ENCODE measurements at regions not wholly inside any gene's neighbourhood (a gene's known extent, or its start where the extent isn't known, plus 50 kb on each side); places are given as distances from the start of the nearest gene placed in this dataset.
"Not testable (repeated sequence)": the region's sequence is repeated elsewhere in the genome, so short reads cannot be mapped to it uniquely, and the experiment has no call there.

DNA sequence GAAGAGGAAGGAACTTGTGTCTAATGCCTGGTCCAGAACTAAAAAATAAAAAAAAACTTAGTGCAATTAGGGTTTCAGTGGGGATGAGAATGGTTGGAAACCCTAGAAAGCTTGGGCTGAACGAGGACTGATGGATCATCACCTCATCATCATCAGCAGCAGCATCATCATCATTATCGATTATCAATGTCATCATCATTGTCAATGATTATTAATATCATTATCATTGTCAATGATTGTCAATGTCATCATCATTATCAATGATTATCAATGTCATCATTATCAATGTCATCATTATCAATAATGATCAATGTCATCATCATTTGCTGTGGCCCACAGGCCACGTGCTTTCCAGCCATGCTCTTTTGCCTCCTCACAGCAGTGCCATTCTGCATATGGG lies 952.0 kb upstream of the ZNF722 start:
- TF ChIP-seq, protein P1, sequence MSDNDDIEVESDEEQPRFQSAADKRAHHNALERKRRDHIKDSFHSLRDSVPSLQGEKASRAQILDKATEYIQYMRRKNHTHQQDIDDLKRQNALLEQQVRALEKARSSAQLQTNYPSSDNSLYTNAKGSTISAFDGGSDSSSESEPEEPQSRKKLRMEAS (IDR thresholded peaks at IDR 0.05; ENCODE audit: low read depth, low read length), result no peak
- no peak for TF ChIP-seq POLR2A (IDR thresholded peaks at IDR 0.05; ENCODE audit: extremely low read depth, insufficient read length)
- TF ChIP-seq, protein P2, sequence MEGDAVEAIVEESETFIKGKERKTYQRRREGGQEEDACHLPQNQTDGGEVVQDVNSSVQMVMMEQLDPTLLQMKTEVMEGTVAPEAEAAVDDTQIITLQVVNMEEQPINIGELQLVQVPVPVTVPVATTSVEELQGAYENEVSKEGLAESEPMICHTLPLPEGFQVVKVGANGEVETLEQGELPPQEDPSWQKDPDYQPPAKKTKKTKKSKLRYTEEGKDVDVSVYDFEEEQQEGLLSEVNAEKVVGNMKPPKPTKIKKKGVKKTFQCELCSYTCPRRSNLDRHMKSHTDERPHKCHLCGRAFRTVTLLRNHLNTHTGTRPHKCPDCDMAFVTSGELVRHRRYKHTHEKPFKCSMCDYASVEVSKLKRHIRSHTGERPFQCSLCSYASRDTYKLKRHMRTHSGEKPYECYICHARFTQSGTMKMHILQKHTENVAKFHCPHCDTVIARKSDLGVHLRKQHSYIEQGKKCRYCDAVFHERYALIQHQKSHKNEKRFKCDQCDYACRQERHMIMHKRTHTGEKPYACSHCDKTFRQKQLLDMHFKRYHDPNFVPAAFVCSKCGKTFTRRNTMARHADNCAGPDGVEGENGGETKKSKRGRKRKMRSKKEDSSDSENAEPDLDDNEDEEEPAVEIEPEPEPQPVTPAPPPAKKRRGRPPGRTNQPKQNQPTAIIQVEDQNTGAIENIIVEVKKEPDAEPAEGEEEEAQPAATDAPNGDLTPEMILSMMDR (IDR thresholded peaks at IDR 0.05; ENCODE audit: low read depth, low read length), result no peak
- no peak for TF ChIP-seq MYC (IDR thresholded peaks at IDR 0.05; ENCODE audit: low read depth, low read length)

DNA sequence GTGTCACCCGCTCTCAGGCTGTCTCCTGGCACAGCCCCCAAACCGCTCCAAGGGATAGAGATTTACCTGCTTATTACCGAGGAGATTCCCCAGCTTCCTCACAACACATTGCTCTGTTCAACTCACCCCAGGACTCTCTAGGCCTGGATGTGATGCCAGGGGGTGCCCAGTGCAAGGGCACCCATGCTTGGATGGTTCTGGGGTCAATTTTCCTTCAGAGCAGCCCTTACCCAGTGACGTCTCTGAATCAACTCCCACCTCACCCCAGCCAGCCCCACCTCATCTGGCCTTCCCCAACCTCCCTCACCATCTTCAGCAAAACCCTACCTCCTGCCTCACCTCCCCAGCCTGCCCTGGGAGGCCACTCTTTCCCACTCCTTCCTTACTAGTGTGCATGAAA lies 951.6 kb upstream of the ZNF722 start:
- H3K4me3 ChIP-seq (ENCODE audit: low read depth, low read length), result no peak overlapping the region
- no peak for TF ChIP-seq POLR2A (IDR thresholded peaks at IDR 0.05; ENCODE audit: extremely low read depth, insufficient read length)
- TF ChIP-seq MYC (IDR thresholded peaks at IDR 0.05; ENCODE audit: low read depth, low read length), result no peak
- TF ChIP-seq, protein P2 (IDR thresholded peaks at IDR 0.05; ENCODE audit: low read depth, low read length), result no peak
- TF ChIP-seq, protein P1 (IDR thresholded peaks at IDR 0.05; ENCODE audit: low read depth, low read length), result no peak
- no peak for DNase-seq (ENCODE audit: low read depth)

More for the DNA sequence above, 952.0 kb upstream of the ZNF722 start:
- DNase-seq (ENCODE audit: low read depth), result no peak
- H3K4me3 ChIP-seq (ENCODE audit: low read depth, low read length), result no peak overlapping the region

DNA sequence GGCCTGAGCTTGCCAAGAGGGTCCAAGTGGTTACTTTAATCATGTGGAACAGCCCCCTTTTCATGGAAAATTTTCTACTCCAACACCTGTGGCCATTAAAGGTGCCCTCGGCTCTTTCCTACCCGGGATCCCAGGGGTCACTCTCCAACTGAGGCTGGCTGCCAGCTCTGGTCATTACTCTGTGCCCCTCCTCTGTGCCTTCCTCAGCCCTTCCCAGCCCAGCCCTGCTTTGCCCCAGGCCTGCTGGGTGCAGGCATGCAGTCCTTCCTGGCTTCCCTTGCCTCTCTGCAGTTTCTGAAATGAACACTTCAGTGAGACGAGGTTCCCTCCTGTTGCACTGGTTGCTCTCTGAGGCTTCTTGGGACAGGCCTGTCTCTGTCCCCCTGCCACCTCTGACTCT lies 951.1 kb upstream of the ZNF722 start:
- TF ChIP-seq, protein P1 (IDR thresholded peaks at IDR 0.05; ENCODE audit: low read depth, low read length), result no peak
- TF ChIP-seq, protein P2 (IDR thresholded peaks at IDR 0.05; ENCODE audit: low read depth, low read length), result no peak
- TF ChIP-seq MYC (IDR thresholded peaks at IDR 0.05; ENCODE audit: low read depth, low read length), result no peak
- TF ChIP-seq POLR2A (IDR thresholded peaks at IDR 0.05; ENCODE audit: extremely low read depth, insufficient read length), result no peak
- no peak for DNase-seq (ENCODE audit: low read depth)

DNA sequence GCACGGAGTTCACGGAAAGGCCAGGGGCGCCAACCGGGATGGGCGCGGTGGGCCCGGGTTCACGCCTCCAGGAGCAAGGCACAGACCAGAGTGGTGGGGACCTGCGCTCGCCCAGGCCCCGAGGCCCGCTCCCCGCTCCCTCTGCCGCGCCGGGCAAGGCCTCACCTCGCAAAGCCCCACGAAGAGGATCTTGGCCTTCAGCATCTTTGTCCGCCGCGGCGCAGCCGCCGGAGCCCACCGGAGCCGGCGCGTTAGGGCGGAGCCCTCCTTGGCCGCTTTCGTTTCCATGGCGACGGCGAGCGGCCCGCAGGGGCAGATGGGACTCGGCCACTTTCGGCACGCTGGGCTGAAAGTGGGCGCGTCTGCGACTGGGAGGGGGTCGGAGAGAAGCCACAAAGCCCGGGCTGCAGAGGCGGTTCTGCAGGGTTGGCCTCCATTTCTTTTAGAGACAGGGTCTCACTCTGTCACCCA lies 944.4 kb upstream of the ZNF722 start:
- H3K4me3 ChIP-seq (ENCODE audit: low read depth, low read length), result no peak overlapping the region
- DNase-seq (ENCODE audit: low read depth), result no peak
- TF ChIP-seq, protein P2 (IDR thresholded peaks at IDR 0.05; ENCODE audit: low read depth, low read length), result no peak
- TF ChIP-seq MYC (IDR thresholded peaks at IDR 0.05; ENCODE audit: low read depth, low read length) (no peak), POLR2A (IDR thresholded peaks at IDR 0.05; ENCODE audit: extremely low read depth, insufficient read length) (no peak)
- TF ChIP-seq, protein P1 (IDR thresholded peaks at IDR 0.05; ENCODE audit: low read depth, low read length), result no peak

More for the DNA sequence above, 951.1 kb upstream of the ZNF722 start:
- H3K4me3 ChIP-seq (ENCODE audit: low read depth, low read length), result no peak overlapping the region

DNA sequence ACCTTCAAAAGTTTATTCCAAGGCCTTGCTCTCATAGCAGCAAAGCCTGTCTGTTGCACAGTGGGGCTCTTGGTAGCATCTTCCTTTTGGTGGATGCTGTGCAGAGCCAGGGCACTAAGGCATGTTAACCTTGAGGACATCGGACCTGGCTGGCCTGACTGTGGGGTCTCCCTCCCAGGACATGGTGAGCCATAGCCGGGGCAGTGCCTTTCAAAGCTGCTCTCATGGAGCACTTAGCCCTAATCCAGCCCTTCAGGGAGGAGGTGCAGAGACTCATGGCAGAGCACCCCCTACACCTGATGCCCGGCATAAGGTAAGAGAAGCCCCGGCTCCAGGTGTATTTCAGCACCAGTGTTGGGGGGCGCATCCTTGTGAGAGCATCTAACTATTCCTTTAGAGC lies 941.4 kb upstream of the ZNF722 start:
- H3K4me3 ChIP-seq (ENCODE audit: low read depth, low read length), result no peak overlapping the region
- DNase-seq (ENCODE audit: low read depth), result no peak
- TF ChIP-seq POLR2A (IDR thresholded peaks at IDR 0.05; ENCODE audit: extremely low read depth, insufficient read length) (no peak), MYC (IDR thresholded peaks at IDR 0.05; ENCODE audit: low read depth, low read length) (no peak)
- TF ChIP-seq, protein P2 (IDR thresholded peaks at IDR 0.05; ENCODE audit: low read depth, low read length), result no peak
- TF ChIP-seq, protein P1 (IDR thresholded peaks at IDR 0.05; ENCODE audit: low read depth, low read length), result no peak

DNA sequence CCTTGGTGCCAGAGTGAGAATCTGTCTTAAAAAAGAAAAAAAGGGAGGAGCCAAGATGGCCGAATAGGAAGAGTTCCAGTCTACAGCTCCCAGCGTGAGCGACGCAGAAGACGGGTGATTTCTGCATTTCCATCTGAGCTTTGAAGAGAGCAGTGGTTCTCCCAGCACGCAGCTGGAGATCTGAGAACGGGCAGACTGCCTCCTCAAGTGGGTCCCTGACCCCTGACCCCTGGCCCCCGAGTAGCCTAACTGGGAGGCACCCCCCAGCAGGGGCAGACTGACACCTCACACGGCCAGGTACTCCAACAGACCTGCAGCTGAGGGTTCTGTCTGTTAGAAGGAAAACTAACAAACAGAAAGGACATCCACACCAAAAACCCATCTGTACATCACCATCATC lies 937.9 kb upstream of the ZNF722 start:
- not testable (repeated sequence) for H3K4me3 ChIP-seq (ENCODE audit: low read depth, low read length); DNase-seq (ENCODE audit: low read depth)
